Ishikawa (cell line): ENCODE measurements at regions not wholly inside any gene's neighbourhood (a gene's known extent, or its start where the extent isn't known, plus 50 kb on each side); places are given as distances from the start of the nearest gene placed in this dataset.

Source experiments
- CEBPB ChIP-seq: IDR thresholded peaks from 2 replicates; pipeline ENCODE4 v1.6.1; 2012
- CREB1 ChIP-seq: IDR thresholded peaks from 2 replicates; pipeline ENCODE4 v1.6.1; 2012; ENCODE audit warnings: low read depth
- EGR1 ChIP-seq: IDR thresholded peaks from 2 replicates; pipeline ENCODE4 v1.6.1; 2012
- EP300 ChIP-seq: IDR thresholded peaks from 2 replicates; pipeline ENCODE4 v1.6.1; 2012; ENCODE audit warnings: borderline replicate concordance
- RAD21 ChIP-seq: IDR thresholded peaks from 2 replicates; pipeline ENCODE4 v1.6.1; 2012; ENCODE audit warnings: low read depth
- TAF1 ChIP-seq: IDR thresholded peaks from 2 replicates; pipeline ENCODE4 v1.6.1; 2012; ENCODE audit warnings: low read depth, mild to moderate bottlenecking
- TCF12 ChIP-seq: IDR thresholded peaks from 2 replicates; pipeline ENCODE4 v1.6.1; 2012; ENCODE audit warnings: low read depth
- YY1 ChIP-seq: IDR thresholded peaks from 2 replicates; pipeline ENCODE4 v1.6.1; 2012; ENCODE audit warnings: low read depth
- ZBTB7A ChIP-seq: IDR thresholded peaks from 2 replicates; pipeline ENCODE4 v1.6.1; 2012; ENCODE audit warnings: low read depth
- TF ChIP-seq, protein P1 (sequence below): IDR thresholded peaks from 2 replicates; pipeline ENCODE4 v1.6.1; 2012; ENCODE audit warnings: low read depth, mild to moderate bottlenecking
- TF ChIP-seq, protein P2 (sequence below): IDR thresholded peaks from 2 replicates; pipeline ENCODE4 v1.6.1; 2012
- TF ChIP-seq, protein P3 (sequence below): IDR thresholded peaks from 2 replicates; pipeline ENCODE4 v1.6.1; 2012

DNA sequence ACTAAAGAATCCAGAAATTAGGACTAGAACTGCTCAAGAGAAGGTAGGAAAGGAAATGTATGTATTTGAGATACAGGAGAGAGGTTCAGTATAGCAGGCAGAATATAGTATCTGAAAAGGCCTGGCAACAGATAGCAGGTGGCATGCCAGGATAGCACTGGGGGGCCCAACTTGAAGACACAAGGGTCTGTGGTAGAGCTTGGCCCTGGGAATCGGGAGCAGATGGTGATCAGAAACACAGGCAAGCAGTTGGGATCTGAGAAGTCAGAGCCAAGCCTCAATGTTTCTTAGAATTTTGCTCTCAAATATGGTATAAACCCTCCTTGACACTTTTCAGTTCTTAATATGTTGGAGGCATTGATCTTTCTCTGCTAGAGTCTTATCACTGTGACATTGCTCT lies 499.8 kb upstream of the CD180 start:
- TF ChIP-seq RAD21 (no peak), CEBPB (no peak), TCF12 (no peak), TAF1 (no peak), EP300 (no peak), YY1 (no peak), CREB1 (no peak), EGR1 (no peak), ZBTB7A (no peak)
- TF ChIP-seq, protein P1, sequence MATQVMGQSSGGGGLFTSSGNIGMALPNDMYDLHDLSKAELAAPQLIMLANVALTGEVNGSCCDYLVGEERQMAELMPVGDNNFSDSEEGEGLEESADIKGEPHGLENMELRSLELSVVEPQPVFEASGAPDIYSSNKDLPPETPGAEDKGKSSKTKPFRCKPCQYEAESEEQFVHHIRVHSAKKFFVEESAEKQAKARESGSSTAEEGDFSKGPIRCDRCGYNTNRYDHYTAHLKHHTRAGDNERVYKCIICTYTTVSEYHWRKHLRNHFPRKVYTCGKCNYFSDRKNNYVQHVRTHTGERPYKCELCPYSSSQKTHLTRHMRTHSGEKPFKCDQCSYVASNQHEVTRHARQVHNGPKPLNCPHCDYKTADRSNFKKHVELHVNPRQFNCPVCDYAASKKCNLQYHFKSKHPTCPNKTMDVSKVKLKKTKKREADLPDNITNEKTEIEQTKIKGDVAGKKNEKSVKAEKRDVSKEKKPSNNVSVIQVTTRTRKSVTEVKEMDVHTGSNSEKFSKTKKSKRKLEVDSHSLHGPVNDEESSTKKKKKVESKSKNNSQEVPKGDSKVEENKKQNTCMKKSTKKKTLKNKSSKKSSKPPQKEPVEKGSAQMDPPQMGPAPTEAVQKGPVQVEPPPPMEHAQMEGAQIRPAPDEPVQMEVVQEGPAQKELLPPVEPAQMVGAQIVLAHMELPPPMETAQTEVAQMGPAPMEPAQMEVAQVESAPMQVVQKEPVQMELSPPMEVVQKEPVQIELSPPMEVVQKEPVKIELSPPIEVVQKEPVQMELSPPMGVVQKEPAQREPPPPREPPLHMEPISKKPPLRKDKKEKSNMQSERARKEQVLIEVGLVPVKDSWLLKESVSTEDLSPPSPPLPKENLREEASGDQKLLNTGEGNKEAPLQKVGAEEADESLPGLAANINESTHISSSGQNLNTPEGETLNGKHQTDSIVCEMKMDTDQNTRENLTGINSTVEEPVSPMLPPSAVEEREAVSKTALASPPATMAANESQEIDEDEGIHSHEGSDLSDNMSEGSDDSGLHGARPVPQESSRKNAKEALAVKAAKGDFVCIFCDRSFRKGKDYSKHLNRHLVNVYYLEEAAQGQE: no peak
- TF ChIP-seq, protein P2, sequence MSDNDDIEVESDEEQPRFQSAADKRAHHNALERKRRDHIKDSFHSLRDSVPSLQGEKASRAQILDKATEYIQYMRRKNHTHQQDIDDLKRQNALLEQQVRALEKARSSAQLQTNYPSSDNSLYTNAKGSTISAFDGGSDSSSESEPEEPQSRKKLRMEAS: no peak
- TF ChIP-seq, protein P3, sequence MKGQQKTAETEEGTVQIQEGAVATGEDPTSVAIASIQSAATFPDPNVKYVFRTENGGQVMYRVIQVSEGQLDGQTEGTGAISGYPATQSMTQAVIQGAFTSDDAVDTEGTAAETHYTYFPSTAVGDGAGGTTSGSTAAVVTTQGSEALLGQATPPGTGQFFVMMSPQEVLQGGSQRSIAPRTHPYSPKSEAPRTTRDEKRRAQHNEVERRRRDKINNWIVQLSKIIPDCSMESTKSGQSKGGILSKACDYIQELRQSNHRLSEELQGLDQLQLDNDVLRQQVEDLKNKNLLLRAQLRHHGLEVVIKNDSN: no peak
